ENCODE measurements at regions not wholly inside any gene's neighbourhood (a gene's known extent, or its start where the extent isn't known, plus 50 kb on each side); places are given as distances from the start of the nearest gene placed in this dataset.
"Not testable (repeated sequence)": the region's sequence is repeated elsewhere in the genome, so short reads cannot be mapped to it uniquely, and the experiment has no call there.

DNA sequence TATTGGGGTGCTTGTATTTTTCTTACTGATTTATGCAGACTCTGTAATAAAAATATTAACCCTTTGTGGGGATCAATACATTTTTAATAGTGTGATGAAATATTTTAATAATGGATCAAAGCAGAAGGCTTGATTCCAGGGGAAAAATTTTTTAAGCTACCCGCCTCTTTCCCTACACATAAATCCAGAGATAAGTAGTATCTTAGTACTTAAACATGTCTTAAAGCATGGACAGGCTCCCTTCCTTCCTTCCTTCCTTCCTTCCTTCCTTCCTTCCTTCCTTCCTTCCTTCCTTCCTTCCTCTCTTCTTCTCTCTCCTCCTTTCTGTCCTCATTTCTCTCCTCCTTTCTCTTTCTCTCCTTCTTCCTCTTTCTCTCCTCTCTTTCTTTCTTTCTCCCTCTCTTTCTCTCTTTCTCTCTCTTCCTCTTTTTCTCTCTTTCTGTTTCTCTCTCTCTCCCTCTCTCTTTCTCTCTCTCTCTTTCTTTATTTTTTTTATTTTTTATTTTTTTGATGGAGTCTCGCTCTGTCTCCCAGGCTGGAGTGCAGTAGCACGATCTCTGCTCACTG lies 78.0 kb upstream of the SPRY4 start:
- DNase-seq, result no peak

DNA sequence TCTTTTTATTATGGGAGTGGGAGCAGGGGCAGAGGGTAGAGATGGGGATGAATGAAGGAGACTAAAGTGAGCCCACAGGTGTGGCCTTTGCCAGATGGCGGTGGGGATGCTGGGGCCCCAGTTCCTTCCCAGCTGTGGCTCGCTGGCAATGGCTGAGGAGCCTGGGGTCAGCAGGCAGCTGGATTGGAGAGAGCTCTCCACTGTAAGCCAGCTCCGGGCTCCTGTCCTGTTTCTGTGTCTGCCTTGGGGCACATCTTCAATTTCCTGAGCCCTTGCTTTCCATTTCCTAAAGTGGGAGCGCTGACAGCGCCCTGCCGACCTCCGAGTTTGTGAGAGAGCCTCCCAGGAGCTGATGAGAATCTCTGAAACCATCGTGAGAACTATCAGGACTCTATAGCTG lies 75.6 kb upstream of the SPRY4 start:
- DNase-seq, result no peak

DNA sequence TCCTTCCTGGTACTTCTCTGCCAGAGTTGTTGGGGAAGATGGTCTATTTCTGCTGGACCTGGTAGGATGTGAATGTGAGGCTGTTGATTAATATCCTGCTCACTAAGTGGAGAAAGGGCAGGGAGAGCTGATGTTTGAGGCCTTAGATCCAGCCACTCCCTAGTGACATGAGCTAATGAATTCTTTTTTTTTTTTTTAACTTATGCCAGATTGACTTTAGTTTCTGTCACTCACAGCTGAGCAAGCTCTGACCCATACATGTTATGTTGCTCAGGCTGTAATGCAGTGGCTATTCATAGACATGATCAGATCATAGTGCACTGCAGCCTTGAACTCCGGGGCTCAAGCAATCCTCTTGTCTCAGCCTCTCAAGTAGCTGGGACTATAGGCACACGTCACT lies 75.1 kb upstream of the SPRY4 start:
- no peak for DNase-seq

DNA sequence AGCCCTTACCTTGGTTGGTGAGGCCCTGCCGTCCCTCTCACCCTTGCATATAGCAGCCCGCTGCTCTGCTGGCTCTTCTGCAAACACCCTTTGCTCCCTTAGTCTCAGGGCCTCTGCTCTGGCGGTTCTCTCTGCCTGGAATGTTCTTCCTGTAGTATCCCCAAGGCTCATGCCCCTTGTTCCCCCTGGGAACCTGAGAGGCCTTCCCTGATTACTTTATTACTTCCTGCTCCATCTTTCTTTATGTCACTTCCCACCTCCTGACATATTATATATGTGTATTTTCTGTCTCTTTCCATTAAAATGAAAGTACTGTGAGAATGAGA lies 73.9 kb upstream of the SPRY4 start:
- DNase-seq, result no peak

DNA sequence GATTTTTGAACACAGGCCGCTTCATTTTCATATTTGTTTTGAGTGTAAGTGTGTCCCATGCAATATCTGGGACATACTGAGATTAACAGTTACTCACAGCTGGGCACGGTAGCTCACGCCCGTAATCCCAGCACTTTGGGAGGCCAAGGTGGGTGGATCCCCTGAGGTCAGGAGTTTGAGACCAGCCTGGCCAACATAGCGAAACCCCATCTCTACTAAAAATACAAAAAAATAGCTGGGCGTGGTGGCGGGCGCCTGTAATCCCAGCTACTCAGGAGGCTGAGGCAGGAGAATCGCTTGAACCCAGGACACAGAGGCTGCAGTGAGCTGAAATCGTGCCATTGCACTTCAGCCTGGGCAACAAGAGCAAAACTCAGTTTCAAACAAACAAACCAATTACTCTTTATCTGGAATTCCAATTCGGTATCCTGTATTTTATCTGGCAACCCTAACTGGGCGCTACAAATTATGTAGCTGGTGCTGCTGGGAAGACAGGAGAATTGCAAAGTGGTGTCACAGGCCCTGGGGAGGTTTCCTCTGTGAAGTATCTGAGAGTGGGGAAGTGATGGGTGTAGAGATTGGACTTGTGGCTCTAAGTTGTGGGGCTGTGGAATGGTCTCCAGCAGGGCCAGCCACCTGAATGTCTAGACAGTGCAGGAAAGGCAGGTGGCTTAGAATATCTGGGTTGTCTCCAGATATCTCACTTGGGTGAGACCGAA lies 73.3 kb upstream of the SPRY4 start:
- not testable (repeated sequence) for DNase-seq

DNA sequence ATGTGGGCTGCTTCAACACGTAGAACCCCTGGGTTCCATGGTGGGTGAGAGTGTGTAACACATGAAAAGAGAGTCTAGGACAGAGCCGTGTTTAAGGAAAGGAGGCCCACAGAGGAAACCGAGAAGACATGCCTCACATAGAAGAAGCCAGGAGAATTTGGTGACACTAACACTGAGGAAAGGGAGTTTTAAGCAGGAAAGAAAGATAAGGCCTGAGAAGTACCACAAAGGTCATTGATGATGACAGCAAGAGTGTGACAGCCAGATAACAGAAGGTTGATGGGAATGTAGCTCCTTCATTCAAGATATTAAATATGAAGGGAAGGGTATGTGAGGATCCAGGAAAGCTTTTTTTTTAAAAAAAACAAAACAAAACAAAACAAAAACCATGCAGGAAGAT lies 72.4 kb upstream of the SPRY4 start:
- no peak for DNase-seq

DNA sequence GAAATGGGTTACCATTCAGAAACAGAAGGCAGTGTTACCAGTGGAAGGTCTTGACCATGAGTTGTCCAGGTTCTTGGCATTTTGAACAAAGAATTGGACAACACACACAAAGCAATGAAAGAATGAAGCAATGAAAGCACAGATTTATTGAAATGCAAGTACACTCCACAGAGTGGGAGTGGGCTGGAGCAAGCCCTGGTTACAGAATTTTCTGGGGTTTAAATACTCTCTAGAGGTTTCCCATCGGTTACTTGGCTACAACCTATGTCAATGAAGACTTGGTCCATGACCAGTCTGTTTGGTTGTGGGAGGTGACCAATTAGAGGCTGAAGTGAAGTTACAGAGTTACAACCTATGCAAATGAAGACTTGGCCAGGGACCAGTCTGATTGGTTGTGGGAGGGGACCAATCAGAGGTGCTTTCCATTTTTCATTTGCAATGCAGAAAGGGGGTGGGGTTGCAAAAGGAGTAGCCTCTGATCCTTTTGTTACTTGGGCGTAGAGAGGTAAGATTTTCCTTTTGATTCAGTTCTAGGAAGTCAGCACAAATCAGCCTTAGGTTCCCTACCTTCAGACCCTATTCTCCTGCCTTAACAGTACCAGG lies 71.7 kb upstream of the SPRY4 start:
- no peak for DNase-seq

DNA sequence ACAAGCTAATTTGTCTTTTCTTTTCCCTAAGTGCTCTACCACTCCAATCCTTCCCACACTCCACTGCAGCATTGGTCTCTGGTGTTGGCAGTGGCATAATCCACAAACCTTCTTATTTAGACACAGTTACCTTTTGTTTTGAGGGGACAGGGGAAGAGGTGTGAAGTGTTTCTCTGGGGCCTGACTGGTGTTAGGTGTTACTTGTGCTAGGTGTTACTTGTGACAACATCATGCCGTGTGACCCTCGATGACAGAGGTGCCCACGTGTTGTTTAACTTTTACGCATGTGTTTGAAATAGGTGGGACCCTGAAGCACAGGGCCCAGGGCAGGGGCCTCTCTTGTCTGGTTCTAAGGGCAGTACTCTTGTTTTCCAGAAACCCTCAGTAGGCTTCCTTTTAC lies 70.5 kb upstream of the SPRY4 start:
- no peak for DNase-seq

DNA sequence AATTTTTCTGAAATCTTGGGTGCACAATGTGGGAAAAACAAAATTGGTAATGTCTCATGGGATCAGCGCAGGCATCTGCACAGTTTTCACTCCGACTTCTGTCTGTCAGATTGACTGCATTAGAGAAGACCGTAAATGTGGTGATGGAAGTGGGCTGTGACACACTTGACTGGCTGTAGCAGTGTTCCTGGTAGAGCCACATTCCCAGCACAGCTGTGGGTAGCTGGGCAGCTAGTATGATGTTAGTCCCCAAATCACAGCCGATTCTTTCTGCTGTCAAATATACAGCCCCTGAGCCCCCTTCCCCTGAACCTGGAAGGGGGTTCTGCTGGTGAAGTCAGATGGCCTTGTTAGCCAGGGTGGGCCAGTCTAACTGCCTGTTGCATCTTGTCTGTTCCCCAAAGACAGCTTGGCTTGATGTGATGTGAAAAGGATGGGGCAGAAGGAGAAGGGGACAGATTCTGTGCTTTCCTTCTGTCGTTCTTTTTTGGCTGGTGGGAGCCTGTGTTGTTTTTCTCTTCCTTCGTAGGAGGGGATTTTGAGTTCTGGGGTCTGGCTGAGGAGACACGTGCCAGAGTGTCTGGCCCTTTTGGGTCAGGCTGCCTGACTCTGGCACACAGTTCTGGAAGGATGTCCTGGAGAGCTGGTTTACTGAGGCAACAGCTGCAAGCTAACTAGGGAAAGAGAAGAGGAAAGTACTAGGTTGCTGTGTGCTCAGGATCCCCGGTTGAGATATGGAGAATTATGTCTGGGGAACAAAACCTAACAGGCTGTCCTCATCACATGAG lies 66.4 kb upstream of the SPRY4 start:
- no peak for DNase-seq

DNA sequence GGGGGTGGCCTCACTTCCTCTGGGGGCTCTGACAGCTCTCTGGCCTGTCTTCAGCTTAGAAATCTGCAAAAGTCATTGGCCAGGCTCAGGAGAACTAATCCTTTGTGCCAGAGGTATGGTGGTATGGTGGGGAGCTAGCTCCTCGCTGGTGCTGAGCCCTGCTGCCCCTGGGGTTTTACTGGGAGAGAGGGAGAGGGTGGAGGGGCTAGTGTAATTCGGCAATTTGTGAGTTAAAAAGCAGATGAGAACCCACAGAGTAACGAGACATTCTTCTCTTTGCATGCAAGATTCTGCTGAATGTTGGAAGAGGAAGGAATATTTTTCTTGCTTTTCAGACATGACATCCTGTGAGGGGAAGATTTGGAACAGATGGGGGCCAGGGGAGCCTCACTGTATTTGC lies 65.5 kb upstream of the SPRY4 start:
- DNase-seq, result no peak

DNA sequence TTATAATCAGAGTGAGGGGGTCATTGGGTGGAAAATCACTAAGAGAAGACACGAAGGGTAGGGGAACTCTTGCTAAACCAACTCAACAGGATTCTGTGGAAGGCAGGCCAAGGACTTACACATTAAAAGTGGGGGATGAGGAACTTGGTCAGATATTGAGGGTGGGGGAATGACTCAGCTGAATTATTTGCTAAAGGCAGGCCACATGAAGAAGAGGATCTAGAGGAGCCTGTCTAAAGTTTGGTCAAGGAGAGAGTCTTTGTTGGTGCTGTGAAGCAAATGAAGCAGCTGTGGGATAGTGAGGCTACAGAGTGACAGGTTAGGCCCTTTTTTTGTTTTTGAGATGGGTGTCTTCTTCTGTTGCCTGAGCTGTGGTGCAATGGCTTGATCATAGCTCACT lies 63.9 kb upstream of the SPRY4 start:
- DNase-seq, result no peak

DNA sequence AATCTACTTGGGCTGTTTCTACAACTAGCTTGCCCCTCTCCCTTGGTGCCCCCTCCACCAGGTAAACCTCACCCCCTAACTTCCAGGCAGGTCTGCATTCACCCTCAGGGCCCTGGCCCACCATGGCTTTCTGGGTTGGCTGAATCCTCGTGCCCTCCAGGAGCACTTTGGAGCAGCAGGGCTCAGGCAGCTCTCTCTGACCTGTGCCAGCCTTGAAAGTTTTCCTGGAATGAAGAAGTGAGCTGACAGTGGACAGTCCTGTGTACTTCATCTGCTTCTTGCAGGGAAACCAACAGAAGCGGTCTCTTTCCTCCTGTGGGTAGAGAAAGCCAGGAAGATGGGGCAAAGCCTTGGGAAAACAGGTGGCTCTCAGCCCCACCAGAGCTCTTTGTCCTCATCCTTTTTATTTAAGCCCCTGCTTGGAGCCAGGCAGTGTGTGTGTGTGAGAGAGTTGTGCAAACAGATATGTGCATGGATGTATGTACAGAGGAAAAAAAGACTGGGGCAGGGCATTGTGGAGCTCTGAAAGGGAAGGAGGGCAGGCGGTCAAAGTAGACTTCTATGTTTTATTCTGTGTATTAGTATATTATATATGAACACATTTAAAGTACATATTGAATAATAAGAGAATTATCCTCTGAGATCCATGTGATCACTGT lies 62.3 kb upstream of the SPRY4 start:
- DNase-seq, result no peak

DNA sequence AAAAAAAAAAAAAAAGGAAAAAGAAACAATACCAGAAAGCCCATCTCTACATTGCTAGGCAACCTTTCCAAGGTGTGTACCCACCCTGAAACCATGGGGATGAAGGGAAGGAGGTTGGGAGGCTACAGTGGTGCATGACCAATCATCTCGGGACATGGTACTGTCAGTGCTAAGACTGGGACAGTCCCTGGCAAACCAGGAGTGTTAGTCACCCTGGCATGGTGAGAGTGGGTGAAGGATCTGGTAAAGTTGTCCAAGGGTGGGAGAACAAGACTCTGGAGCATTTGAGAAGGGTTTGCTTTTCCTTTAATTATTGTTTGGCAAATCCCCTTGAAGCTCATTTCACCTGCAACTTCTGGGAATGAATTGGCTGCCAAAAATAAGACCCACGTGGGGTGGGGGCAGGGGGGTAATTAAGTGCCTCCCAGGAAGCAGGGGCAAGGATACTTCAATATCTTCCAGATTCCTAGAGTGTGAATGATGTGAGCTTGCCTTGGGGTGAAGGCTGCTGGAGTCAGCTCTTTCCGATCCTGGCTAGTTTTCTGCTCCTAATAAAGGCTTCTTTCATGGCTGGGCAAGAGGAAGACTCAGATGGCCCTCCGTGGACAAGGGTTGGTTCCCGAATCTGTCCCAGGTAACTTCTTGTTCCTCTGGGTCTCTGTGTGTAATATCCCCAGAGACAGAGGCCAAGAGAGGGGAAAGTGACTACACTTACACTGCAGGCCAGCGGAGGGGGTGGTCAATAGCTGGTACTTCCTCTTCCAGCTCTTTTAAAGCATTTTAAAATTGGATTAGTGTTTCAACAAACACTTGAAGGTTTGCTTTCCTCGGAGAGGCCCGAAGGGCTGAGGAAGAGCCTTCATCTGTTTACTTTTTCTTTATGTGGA lies 61.6 kb upstream of the SPRY4 start:
- DNase-seq, result no peak

DNA sequence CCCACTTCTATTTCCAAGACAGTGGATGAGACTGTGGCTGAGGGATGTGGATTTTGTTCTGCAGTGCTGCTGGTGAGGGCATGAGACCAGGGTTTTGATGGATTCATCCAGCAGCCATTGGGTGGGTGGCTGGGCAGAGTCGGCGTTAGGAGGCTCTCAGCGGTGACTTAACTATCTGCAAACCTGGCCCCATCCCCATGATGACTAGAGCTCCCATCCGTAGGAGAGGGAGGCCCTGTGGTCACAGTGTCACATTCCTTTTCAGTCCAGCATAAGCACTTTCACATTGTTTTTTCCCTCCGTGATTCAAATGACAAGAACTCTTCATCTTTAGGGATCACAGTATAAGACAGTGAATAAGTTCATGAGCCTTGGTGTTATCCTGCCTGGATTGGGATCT lies 60.4 kb upstream of the SPRY4 start:
- DNase-seq, result no peak

DNA sequence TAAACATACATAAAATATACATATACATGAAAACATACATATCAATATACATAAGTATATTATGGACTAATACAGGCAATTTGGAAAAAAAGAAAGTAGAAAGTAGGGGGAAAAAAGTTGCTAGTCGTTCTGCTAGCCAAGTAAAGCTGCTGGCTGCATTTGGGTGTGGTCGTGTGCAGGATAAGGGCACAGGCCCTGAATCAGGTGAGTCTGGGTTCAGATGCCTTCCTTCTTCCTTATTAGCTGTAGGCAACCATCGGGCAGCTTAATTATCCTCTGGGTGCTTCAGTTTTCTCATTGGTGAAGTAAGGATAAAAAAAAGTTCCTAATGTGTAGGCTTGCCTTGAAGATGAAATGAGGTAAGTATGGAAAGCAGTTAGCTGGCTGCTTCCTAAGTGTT lies 59.2 kb upstream of the SPRY4 start:
- no peak for DNase-seq

DNA sequence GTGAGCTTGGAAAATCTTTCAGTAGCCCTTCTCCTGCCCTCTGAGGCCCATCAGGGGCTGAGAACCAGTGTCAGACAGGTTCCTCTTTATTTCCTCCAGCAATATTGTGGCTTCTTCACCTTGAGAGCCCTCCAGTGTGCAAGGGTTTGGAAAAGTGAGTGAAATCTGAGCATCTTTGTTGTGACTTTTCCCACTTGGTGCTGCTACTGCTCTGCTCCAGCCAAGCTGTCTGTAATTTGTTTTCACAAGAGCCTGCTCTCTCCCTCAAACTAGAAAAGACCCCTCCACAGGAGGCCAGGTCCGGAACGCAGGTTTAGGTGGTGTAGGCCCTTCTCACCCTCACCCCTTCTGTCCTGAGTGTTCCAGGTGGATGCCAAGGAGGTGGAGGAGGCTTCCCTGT lies 57.4 kb upstream of the SPRY4 start:
- no peak for DNase-seq

DNA sequence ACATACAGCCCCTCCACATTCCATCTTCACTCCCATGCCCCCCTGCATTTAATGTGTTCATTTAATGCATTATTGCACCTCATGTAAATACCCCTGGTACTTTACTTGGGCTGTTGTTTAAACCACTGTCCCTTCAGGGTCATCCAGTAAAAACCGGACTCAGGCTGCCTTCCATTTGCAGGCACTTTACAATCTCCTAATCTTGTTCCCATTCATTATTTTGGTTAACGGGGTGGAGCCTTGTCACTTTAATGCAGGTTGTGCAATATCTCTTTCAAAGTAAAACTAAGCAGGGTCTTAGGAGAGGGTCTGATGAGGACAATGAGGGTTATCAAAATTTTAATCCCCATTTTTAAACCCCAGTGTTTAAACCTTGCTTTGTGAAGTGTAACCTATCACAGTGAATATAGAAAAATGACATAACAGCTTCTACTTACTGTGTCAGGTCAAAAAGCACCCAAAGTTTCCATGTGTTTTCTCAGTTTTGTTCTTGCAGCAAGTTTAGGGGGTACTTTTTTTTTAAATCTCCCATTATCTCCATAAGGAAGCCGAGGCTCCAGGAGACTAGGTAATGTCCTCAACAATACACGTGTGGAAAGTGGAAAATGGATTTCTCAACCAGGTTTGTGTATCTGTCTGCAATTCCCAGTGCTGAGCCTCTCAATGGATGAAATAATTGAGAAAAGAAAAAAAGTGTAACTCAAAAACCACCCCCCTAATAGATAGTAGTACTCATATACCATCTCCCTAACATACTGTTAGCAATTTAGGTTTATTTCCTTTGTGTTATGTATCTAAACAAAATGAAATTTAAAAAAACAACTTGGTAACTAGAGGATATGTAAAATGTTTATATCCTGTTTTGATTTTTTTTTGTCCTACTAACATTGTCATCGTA lies 54.2 kb upstream of the SPRY4 start:
- DNase-seq, result no peak

DNA sequence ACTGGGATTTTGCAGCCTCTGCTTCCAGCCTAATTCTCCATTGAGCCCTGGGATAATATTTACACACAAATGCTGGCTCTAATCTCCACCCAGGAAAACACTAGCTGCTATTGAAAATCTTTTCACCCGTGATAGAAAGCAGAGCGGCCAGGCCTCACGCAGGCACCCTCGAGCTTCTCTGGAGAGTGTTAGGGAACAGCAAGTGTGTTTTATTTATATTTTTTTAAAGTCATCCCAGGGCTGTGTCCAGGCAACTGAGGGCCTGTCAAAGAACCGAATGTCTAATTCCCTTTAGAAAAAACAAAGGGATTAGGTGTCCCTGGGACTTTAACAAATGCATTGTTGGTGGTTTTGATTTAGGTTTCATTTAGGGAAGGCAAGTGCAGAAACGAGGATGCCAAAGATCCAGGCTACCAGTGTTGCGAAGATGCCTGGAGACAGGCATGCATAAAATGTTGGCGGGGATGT lies 51.2 kb upstream of the SPRY4 start:
- DNase-seq, result no peak

Measured in CD4-positive, alpha-beta T cell treated with Interleukin-4 for 4 hours (primary cell).